Fibroblast of skin of left quadriceps (primary cell): ENCODE measurements at regions not wholly inside any gene's neighbourhood (a gene's known extent, or its start where the extent isn't known, plus 50 kb on each side); places are given as distances from the start of the nearest gene placed in this dataset.
"Not testable (repeated sequence)": the region's sequence is repeated elsewhere in the genome, so short reads cannot be mapped to it uniquely, and the experiment has no call there.

ENCODE experiments used
- DNase-seq, 2 experiments: peaks; one replicate each; pipeline ENCODE4 v3.0.0-alpha.2; 2013; ENCODE audit warnings: low read depth in 2 of 2

DNA sequence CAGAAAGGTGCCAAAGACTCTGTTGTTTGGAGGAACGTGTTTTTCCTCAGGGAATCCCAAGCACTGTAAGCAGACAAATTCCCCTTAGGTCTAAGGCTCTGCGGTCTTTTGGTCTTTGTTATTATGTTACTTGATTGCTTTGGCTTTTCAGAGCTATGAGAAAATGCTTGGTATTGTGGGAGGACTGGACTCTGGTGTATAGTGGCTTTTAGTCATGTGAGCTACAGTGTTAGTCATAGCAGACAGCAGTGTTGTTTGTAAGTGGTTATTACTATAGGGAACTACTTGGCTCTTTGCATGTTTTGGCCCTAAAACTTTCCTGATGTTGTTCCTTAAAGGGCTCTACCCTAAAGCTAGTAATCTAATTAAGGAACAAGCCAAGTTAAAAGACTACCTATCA, 956.2 kb upstream of the LRATD1 start:
- no peak for DNase-seq

GRCh38 chr2:13681936-13682335, 950.6 kb upstream of the LRATD1 start:
- DNase-seq, result no peak

DNA sequence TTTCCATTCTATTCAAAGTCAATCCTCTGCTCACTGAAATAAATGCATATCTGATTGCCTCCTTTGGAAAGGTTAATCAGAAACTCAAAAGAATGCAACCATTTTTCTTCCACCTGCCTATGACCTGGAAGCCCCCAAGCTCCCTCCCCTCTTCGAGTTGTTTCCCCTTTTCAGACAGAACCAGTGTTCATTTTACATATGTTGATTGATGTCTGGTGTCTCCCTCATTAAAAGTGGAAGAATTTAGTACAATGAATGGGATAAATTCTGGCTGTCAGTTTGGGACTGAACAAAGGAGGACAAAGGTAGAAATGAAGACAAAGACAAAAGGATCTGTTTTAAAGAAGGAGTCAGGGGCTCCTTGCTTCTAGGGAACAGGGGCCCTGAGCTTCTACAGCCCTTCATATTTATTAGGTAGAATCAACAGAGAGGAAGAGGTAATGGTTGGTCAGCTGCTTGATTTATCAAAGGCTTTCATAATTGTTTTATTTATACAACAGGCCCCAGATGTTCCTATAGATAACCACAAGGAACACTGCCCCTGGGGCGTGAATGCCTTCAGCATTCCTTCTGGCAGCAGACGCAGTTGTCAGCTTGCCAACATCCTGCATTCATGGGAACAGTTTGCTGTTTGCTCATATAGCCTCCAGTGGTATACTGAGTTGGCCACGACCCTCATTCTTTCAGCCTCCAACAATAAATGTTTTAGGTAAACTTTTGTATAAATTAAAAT, 949.8 kb upstream of the LRATD1 start:
- DNase-seq, result peak; percentile 12 to 13

GRCh38 chr2:13686262-13686661, 946.3 kb upstream of the LRATD1 start:
- no peak for DNase-seq

DNA sequence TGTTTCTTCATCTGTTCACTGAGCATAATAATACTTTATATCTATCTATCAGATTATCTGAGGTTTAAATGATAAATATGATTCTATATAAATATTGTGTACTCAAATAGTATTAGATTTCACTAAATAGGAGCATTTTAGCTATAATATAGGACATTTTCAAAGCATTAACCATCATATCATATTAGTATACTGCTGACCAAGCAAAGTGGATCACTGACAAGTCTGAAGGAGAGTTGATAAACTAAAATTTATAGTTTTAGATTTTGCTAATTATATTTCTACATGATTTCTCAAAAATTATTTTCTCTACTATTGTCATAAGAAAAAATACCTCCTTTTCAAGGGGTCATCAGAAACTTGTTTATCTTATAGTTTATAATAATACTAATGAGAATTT, 937.8 kb upstream of the LRATD1 start:
- no peak for DNase-seq

DNA sequence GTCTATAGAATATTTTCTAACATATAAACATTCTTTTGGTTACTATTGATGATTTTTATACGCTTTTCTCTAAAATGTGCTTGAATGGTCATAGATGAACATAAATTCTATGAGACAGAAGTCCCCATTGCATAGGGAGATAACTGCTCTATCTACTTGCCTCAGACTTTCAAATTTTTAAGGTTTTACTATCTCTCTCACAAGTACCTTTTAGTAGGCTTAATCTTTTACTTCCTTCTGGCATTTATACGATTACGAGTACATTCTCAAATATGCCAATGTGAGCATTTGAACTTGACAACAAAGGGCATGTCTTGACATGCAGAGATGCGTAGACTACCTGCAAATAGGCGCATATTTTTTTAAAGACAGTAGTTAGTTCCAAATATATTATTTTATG, 935.9 kb upstream of the LRATD1 start:
- DNase-seq, result no peak

DNA sequence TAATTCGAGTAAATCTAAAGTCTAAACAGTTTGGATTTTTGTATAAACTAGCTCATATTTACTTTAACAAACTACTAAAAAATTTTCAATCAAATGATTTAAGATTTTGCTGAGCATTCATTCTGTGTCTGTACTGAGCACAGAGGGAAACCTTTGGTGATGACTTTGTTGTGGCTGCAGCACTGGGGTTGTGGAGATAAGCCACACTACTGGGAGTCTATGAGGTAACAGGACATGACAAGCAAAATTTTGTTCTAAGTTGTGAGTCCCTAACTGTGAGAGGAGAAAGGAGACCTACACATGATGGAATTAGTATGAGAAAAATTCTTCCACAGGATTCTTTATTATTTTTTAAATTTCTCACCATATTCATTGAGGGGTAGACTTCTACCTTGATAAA, 933.7 kb upstream of the LRATD1 start:
- no peak for DNase-seq

DNA sequence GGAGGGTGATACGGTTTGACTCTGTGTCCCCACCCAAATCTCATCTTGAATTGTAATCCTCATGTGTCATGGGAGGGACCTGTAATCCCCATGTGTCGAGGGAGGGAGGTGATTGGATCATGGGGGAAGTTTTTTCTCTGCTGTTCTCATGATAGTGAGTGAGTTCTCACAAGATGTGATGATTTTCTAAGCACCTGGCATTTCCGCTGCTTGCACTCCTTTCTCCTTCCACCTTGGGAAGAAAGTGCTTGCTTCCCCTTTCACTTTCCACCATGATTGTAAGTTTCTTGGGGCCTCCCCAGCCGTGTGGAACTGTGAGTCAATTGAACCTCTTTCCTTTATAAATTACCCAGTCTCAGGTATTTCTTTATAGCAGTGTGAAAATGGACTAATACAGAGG, 932.6 kb upstream of the LRATD1 start:
- not testable (repeated sequence) for DNase-seq

DNA sequence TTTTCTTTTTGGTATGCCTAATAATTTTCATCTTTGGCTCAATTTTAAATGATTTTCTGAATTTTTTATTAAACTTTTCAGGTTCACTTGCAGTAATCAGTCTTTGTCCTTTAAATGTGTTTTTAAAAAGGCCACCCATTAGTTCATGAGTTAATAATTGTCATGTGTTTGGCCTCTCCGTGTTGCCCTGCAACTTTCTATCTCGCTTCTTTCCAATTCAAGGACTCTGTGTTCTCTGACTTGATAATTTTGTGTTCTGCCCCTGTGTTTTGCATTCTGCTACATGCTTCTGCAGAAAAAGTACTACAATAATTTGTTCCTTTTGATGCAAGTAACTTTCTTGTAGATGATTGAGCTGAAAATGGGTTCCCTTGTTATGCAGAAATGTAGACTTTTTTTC, 921.4 kb upstream of the LRATD1 start:
- no peak for DNase-seq

- no peak for DNase-seq
Measured at GRCh38 chr2:13714466-13714865, 918.1 kb upstream of the LRATD1 start.

DNA sequence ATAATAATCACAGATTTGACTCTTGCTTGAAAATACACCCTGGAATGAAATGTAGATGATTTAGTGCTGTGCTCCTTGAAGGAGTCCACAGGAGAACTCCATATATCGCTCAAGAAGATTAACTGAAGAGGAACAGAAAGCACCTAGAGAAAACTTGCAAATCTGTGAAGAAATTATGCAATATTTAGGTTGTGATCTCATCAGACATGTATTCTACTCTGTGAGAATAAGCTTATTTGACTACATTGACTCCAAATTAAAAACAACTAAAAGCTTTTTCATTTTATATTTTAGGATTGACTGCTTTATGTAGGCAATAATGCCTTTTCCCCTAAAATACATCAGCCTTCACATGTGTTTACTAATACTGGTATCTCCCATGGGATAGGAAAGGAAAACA, 906.6 kb upstream of the LRATD1 start:
- no peak for DNase-seq

- no peak for DNase-seq
Measured at GRCh38 chr2:13745330-13745729, 887.2 kb upstream of the LRATD1 start.

- DNase-seq, result no peak
Measured at GRCh38 chr2:13751955-13752354, 880.6 kb upstream of the LRATD1 start.

DNA sequence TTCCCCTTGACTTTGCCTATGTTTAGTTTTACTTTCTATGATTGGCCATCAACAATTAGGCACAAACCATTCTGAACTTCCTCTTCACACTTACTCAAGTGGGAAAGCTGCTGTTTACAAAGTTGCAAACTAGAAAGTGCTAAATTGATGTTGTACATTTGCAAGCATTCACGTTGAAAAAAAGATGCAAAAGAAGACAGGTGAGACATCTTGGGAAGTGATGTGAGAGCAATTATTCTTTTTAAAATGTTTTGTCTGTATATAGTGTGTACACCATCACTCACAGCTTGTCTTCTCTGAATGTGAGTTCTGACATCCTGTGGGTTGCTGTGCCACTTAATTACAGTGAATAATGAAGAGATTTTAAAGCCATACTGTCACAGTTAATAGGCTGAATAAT, 874.1 kb upstream of the LRATD1 start:
- no peak for DNase-seq

GRCh38 chr2:13768274-13768673, 864.2 kb upstream of the LRATD1 start:
- DNase-seq, result no peak

GRCh38 chr2:13770279-13770678, 862.2 kb upstream of the LRATD1 start:
- no peak for DNase-seq

- DNase-seq, result no peak
Measured at GRCh38 chr2:13779996-13780395, 852.5 kb upstream of the LRATD1 start.

DNA sequence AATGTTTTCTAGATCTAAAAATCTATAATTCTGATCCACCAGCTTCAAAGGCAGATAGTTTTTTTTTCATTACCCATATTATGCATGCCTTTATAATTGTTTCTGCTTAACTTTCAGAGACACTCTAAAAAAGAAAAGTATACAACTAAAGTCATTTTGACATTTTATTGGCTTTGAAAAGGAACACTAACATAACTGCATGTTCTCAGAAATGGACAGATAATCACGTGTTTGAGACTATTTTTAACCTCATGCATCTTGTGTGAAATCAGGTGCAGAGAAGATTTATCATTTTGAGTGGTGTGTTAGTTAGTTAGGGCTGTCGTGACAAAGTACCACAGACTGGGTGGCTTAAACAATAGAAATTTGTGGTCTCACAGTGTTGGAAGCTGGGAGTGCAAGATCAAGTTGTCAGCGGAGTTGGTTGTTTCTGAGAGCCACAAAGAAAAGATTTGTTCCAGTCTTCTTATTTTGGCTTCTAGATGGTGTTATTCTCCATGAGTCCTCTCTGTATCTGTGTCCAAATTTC, 841.4 kb upstream of the LRATD1 start:
- DNase-seq, result no peak

DNA sequence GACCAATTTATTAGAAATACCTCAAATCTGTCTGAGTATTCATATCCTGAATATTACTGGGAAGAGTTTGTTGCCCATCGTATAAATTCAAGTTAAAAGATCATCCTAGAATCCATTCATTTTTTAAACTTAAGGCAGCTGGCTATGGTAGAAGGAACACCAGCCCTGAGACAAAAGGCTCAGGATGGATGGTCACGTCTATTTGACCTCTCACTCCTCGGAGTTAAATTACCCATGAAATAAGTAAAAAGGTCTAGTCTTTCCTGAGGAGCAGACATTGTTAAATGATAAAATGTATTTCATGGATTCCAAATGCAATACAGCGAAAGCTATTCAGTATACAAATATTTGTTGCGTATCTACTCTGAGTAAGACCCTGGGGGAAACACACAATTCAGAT, 826.0 kb upstream of the LRATD1 start:
- no peak for DNase-seq

- DNase-seq, result no peak
Measured at GRCh38 chr2:13813236-13813635, 819.3 kb upstream of the LRATD1 start.

- DNase-seq, result no peak
Measured at GRCh38 chr2:13818002-13818401, 814.5 kb upstream of the LRATD1 start.

- no peak for DNase-seq
Measured at GRCh38 chr2:13819896-13820295, 812.6 kb upstream of the LRATD1 start.

DNA sequence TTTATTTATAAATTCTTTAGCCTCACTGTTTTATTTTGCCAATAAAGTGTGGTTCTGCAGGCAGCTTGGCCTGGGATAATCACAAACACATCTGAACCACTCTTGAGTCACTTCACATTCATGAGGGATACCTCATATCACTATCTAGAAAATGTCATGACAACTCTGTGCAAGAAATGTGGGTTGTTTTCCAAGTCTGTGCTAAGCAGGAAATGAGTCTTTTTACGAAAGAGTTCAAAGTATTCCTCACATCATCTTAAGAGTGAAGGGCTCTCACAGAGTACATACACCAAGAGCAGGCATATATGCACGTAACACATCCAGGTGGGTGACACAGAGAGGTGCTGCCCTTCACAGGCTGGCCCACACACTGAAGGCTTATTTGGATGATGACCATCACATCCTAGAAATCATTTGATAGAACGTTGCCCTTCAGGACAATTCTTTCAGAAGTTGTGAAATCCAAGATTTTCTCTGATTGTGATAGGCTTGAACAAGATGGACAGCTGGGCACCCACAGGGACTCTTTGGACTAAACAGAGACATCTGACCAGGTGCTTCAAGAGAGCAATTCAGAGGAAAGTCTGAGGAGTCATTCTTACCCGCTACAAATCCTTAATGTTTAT, 811.1 kb upstream of the LRATD1 start:
- DNase-seq, result peak; percentile 75

DNA sequence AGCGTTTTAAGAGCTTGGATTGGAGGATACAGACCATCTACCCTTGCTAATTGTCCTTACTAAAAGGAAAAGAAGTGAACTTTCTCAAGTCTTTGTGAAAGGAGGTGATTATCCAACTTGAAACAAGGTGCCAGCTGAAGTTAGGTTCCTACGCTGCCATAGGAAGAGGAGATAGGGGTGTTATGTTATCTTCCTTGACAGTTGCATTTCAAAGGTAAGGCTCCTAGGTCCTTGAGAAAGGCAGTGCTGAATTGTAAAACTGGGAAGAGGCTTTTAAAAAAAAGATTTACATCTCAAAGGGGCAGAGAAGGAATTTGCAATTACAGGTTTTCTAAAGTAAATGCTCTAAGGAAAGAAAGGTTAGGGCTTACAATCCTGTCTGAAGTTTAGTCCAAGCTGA, 810.2 kb upstream of the LRATD1 start:
- no peak for DNase-seq
